ENCODE measurements at regions not wholly inside any gene's neighbourhood (a gene's known extent, or its start where the extent isn't known, plus 50 kb on each side); places are given as distances from the start of the nearest gene placed in this dataset.

- H3K4me3 ChIP-seq (replicated peaks; ENCODE audit: low read depth, low read length), result no peak overlapping the region
- no peak for TF ChIP-seq CTCF (IDR thresholded peaks at IDR 0.05; ENCODE audit: low read depth, low read length, missing control alignments)
- DNase-seq (ENCODE audit: extremely low read depth, low read depth), result no peak
Observed at GRCh38 chr2:128701418-128701817, 382.8 kb upstream of the HS6ST1 start.

GRCh38 chr2:128702616-128703015 is 383.9 kb upstream of the HS6ST1 start:
- no peak overlapping the region for H3K4me3 ChIP-seq (replicated peaks; ENCODE audit: low read depth, low read length)
- no peak for TF ChIP-seq CTCF (IDR thresholded peaks at IDR 0.05; ENCODE audit: low read depth, low read length, missing control alignments)

GRCh38 chr2:128708106-128708816 is 389.6 kb upstream of the HS6ST1 start:
- H3K4me3 ChIP-seq (replicated peaks; ENCODE audit: low read depth, low read length), result no peak overlapping the region
- DNase-seq (ENCODE audit: extremely low read depth, low read depth), result no peak
- no peak for TF ChIP-seq CTCF (IDR thresholded peaks at IDR 0.05; ENCODE audit: low read depth, low read length, missing control alignments)

More at GRCh38 chr2:128702616-128703015, 383.9 kb upstream of the HS6ST1 start:
- no peak for DNase-seq (ENCODE audit: extremely low read depth, low read depth)

GRCh38 chr2:128710242-128710641 is 391.6 kb upstream of the HS6ST1 start:
- DNase-seq (ENCODE audit: extremely low read depth, low read depth), result no peak
- TF ChIP-seq CTCF (IDR thresholded peaks at IDR 0.05; ENCODE audit: low read depth, low read length, missing control alignments), result no peak
- H3K4me3 ChIP-seq (replicated peaks; ENCODE audit: low read depth, low read length), result no peak overlapping the region

- no peak overlapping the region for H3K4me3 ChIP-seq (replicated peaks; ENCODE audit: low read depth, low read length)
- no peak for TF ChIP-seq CTCF (IDR thresholded peaks at IDR 0.05; ENCODE audit: low read depth, low read length, missing control alignments)
- DNase-seq (ENCODE audit: extremely low read depth, low read depth), result no peak
Observed at GRCh38 chr2:128710729-128711128, 392.1 kb upstream of the HS6ST1 start.

- DNase-seq (ENCODE audit: extremely low read depth, low read depth), result no peak
Observed at GRCh38 chr2:128714285-128714684, 395.6 kb upstream of the HS6ST1 start.

More at GRCh38 chr2:128714285-128714684, 395.6 kb upstream of the HS6ST1 start:
- TF ChIP-seq CTCF (IDR thresholded peaks at IDR 0.05; ENCODE audit: low read depth, low read length, missing control alignments), result no peak
- no peak overlapping the region for H3K4me3 ChIP-seq (replicated peaks; ENCODE audit: low read depth, low read length)
